GM23338 (cell line): ENCODE measurements at regions not wholly inside any gene's neighbourhood (a gene's known extent, or its start where the extent isn't known, plus 50 kb on each side); places are given as distances from the start of the nearest gene placed in this dataset.

Experiments used
- ATAC-seq: fragments of 200-7000 bp; cut with Tn5 transposase; 3 replicates; pipeline ENCODE4 v1.9.1; 2020
- DNase-seq: peaks from one replicate; pipeline ENCODE4 v3.0.0-alpha.2; 2015; ENCODE audit warnings: low spot score
- H2AFZ ChIP-seq: fragments of 200-600 bp; sonication (generic); 2 replicates; pipeline ENCODE4 v1.8.0; 2016; ENCODE audit warnings: antibody characterized with exemption, mild to moderate bottlenecking, moderate library complexity
- H3F3A ChIP-seq: fragments of 200-600 bp; sonication (generic); replicated peaks from 2 replicates; pipeline ENCODE4 v1.8.0; 2017; ENCODE audit warnings: antibody characterized with exemption, mixed run types, low read depth
- H3K27ac ChIP-seq: fragments of 200-600 bp; sonication (generic); 2 replicates; pipeline ENCODE4 v1.6.1; 2016; ENCODE audit warnings: low read depth
- H3K27me3 ChIP-seq: fragments of 200-600 bp; sonication (generic); 2 replicates; pipeline ENCODE4 v1.8.0; 2016; ENCODE audit warnings: mild to moderate bottlenecking, mixed run types, moderate library complexity; ENCODE audit not compliant: insufficient read depth
- H3K36me3 ChIP-seq: fragments of 200-600 bp; sonication (generic); 2 replicates; pipeline ENCODE4 v1.8.0; 2016; ENCODE audit warnings: mild to moderate bottlenecking; ENCODE audit not compliant: insufficient read depth
- H3K4me1 ChIP-seq: fragments of 200-600 bp; sonication (generic); 2 replicates; pipeline ENCODE4 v1.8.0; 2016; ENCODE audit warnings: mild to moderate bottlenecking, moderate library complexity; ENCODE audit not compliant: insufficient read depth
- H3K4me2 ChIP-seq: fragments of 200-600 bp; sonication (generic); 2 replicates; pipeline ENCODE4 v1.7.1; 2017; ENCODE audit warnings: mixed run types
- H3K4me3 ChIP-seq: fragments of 200-600 bp; sonication (generic); 2 replicates; pipeline ENCODE4 v1.6.1; 2016; ENCODE audit warnings: mixed run types
- H3K79me2 ChIP-seq: fragments of 200-600 bp; sonication (generic); replicated peaks from 2 replicates; pipeline ENCODE4 v1.8.0; 2017; ENCODE audit warnings: mild to moderate bottlenecking; ENCODE audit not compliant: insufficient read depth
- H3K9me2 ChIP-seq: fragments of 200-600 bp; sonication (generic); 2 replicates; pipeline ENCODE4 v1.8.0; 2017; ENCODE audit not compliant: insufficient read depth
- H4K20me1 ChIP-seq: fragments of 200-600 bp; sonication (generic); replicated peaks from 2 replicates; pipeline ENCODE4 v1.8.0; 2017; ENCODE audit warnings: mild to moderate bottlenecking; ENCODE audit not compliant: insufficient read depth
- H3K27ac Mint-ChIP-seq: 2 replicates; pipeline ENCODE4 v1.8.0; 2020; ENCODE audit warnings: inconsistent platforms, mild to moderate bottlenecking, moderate library complexity, mixed read lengths
- H3K27me3 Mint-ChIP-seq: 3 replicates; pipeline ENCODE4 v1.8.0; 2022; ENCODE audit warnings: low read depth, mild to moderate bottlenecking, moderate library complexity, mixed read lengths, inconsistent platforms; ENCODE audit not compliant: insufficient read depth, poor library complexity
- H3K36me3 Mint-ChIP-seq: 3 replicates; pipeline ENCODE4 v1.8.0; 2021; ENCODE audit warnings: low read depth, mild to moderate bottlenecking, inconsistent platforms, moderate library complexity, mixed read lengths
- H3K4me1 Mint-ChIP-seq: 3 replicates; pipeline ENCODE4 v1.8.0; 2020; ENCODE audit warnings: mild to moderate bottlenecking, inconsistent platforms, mixed read lengths
- H3K4me3 Mint-ChIP-seq: 3 replicates; pipeline ENCODE4 v1.8.0; 2021; ENCODE audit warnings: moderate library complexity, mild to moderate bottlenecking, inconsistent platforms, mixed read lengths
- H3K9me3 Mint-ChIP-seq: 3 replicates; pipeline ENCODE4 v1.8.0; 2020; ENCODE audit warnings: moderate library complexity, mild to moderate bottlenecking, inconsistent platforms, mixed read lengths
- EZH2 ChIP-seq: fragments of 200-600 bp; sonication (generic); IDR thresholded peaks from one replicate; pipeline ENCODE4 v1.8.0; 2017; ENCODE audit warnings: antibody characterized with exemption, mild to moderate bottlenecking, low read depth; ENCODE audit not compliant: unreplicated experiment
- JUNB ChIP-seq: IDR thresholded peaks from one replicate; pipeline ENCODE4 v1.6.1; 2016; ENCODE audit warnings: antibody characterized with exemption; ENCODE audit not compliant: unreplicated experiment
- NANOG ChIP-seq: IDR thresholded peaks from 2 replicates; pipeline ENCODE4 v1.6.1; 2016; ENCODE audit warnings: antibody characterized with exemption, borderline replicate concordance
- STAT1 ChIP-seq: IDR thresholded peaks from one replicate; pipeline ENCODE4 v1.6.1; 2016; ENCODE audit warnings: antibody characterized with exemption; ENCODE audit not compliant: unreplicated experiment
- ZNF331 ChIP-seq: fragments of 250-450 bp; sonication (Bioruptor Pico); IDR thresholded peaks from 2 replicates; pipeline ENCODE4 v1.5.0; 2020; ENCODE audit warnings: low read depth, mild to moderate bottlenecking, moderate library complexity
- TF ChIP-seq, protein P1 (sequence below): fragments of 250-450 bp; sonication (Bioruptor Pico); IDR thresholded peaks from 2 replicates; pipeline ENCODE4 v1.5.0; 2020; ENCODE audit warnings: mild to moderate bottlenecking, moderate library complexity
- TF ChIP-seq, protein P2 (sequence below), 2 experiments: fragments of 200-600 bp in 1 of 2; sonication (generic) in 1 of 2; conservative IDR thresholded peaks; 2 replicates each; pipeline versions ENCODE4 v1.5.1 to v1.6.1; 2016 to 2017; ENCODE audit warnings: antibody characterized with exemption in 2 of 2, low read depth in 2 of 2, mild to moderate bottlenecking in 2 of 2, moderate library complexity in 1 of 2

DNA sequence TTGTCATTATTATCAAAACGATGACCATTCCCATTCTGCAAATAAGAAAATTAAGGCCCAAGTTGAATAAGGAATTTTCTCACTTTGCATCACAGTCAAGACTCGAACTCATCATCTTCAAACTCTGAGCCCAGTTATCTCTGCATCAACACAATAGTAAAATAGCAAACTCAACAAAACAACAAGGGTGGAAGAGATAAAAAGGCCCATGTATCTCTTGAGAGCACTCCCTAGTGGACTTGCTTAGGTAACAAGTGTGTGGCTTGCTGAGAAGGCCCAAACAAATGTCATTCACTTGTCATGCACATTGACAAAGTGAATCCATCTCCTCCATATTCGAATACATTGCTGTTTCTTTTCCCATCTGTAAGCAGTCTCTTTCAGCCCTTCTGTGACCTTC is 412.0 kb upstream of the MAF start:
- no peak overlapping the region for H3K4me3 Mint-ChIP-seq
- Histone ChIP-seq H2AFZ (no peak overlapping the region), H3K27ac (no peak overlapping the region), H3K4me2 (no peak overlapping the region), H3K9me2 (peaks cover 7% of the 10 kb centered on the region; the same call in 1 of the 2 replicates), H3K27me3 (no peaks in the 10 kb centered on the region), H4K20me1 (no peaks in the 10 kb centered on the region), H3K4me1 (no peaks in the 10 kb centered on the region), H3K79me2 (no peaks in the 10 kb centered on the region), H3K4me3 (no peak overlapping the region), H3K36me3 (no peaks in the 10 kb centered on the region), H3F3A (no peaks in the 10 kb centered on the region)
- H3K36me3 Mint-ChIP-seq, result no peaks in the 10 kb centered on the region
- H3K9me3 Mint-ChIP-seq, result no peaks in the 10 kb centered on the region; the same call in 2 of the 3 replicates
- no peak overlapping the region for H3K27ac Mint-ChIP-seq
- ATAC-seq, result no peak
- DNase-seq, result peak; percentile 8
- H3K4me1 Mint-ChIP-seq, result no peaks in the 10 kb centered on the region
- no peaks in the 10 kb centered on the region for H3K27me3 Mint-ChIP-seq
- TF ChIP-seq JUNB (no peak), ZNF331 (CRISPR knock-in tag) (no peak), STAT1 (no peak), EZH2 (no peak)
- TF ChIP-seq, protein P1, sequence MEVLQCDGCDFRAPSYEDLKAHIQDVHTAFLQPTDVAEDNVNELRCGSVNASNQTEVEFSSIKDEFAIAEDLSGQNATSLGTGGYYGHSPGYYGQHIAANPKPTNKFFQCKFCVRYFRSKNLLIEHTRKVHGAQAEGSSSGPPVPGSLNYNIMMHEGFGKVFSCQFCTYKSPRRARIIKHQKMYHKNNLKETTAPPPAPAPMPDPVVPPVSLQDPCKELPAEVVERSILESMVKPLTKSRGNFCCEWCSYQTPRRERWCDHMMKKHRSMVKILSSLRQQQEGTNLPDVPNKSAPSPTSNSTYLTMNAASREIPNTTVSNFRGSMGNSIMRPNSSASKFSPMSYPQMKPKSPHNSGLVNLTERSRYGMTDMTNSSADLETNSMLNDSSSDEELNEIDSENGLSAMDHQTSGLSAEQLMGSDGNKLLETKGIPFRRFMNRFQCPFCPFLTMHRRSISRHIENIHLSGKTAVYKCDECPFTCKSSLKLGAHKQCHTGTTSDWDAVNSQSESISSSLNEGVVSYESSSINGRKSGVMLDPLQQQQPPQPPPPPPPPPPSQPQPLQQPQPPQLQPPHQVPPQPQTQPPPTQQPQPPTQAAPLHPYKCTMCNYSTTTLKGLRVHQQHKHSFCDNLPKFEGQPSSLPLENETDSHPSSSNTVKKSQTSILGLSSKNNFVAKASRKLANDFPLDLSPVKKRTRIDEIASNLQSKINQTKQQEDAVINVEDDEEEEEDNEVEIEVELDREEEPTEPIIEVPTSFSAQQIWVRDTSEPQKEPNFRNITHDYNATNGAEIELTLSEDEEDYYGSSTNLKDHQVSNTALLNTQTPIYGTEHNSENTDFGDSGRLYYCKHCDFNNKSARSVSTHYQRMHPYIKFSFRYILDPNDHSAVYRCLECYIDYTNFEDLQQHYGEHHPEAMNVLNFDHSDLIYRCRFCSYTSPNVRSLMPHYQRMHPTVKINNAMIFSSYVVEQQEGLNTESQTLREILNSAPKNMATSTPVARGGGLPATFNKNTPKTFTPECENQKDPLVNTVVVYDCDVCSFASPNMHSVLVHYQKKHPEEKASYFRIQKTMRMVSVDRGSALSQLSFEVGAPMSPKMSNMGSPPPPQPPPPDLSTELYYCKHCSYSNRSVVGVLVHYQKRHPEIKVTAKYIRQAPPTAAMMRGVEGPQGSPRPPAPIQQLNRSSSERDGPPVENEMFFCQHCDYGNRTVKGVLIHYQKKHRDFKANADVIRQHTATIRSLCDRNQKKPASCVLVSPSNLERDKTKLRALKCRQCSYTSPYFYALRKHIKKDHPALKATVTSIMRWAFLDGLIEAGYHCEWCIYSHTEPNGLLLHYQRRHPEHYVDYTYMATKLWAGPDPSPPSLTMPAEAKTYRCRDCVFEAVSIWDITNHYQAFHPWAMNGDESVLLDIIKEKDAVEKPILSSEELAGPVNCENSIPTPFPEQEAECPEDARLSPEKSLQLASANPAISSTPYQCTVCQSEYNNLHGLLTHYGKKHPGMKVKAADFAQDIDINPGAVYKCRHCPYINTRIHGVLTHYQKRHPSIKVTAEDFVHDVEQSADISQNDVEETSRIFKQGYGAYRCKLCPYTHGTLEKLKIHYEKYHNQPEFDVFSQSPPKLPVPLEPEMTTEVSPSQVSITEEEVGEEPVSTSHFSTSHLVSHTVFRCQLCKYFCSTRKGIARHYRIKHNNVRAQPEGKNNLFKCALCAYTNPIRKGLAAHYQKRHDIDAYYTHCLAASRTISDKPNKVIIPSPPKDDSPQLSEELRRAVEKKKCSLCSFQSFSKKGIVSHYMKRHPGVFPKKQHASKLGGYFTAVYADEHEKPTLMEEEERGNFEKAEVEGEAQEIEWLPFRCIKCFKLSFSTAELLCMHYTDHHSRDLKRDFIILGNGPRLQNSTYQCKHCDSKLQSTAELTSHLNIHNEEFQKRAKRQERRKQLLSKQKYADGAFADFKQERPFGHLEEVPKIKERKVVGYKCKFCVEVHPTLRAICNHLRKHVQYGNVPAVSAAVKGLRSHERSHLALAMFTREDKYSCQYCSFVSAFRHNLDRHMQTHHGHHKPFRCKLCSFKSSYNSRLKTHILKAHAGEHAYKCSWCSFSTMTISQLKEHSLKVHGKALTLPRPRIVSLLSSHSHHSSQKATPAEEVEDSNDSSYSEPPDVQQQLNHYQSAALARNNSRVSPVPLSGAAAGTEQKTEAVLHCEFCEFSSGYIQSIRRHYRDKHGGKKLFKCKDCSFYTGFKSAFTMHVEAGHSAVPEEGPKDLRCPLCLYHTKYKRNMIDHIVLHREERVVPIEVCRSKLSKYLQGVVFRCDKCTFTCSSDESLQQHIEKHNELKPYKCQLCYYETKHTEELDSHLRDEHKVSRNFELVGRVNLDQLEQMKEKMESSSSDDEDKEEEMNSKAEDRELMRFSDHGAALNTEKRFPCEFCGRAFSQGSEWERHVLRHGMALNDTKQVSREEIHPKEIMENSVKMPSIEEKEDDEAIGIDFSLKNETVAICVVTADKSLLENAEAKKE (CRISPR knock-in tag), result no peak

DNA sequence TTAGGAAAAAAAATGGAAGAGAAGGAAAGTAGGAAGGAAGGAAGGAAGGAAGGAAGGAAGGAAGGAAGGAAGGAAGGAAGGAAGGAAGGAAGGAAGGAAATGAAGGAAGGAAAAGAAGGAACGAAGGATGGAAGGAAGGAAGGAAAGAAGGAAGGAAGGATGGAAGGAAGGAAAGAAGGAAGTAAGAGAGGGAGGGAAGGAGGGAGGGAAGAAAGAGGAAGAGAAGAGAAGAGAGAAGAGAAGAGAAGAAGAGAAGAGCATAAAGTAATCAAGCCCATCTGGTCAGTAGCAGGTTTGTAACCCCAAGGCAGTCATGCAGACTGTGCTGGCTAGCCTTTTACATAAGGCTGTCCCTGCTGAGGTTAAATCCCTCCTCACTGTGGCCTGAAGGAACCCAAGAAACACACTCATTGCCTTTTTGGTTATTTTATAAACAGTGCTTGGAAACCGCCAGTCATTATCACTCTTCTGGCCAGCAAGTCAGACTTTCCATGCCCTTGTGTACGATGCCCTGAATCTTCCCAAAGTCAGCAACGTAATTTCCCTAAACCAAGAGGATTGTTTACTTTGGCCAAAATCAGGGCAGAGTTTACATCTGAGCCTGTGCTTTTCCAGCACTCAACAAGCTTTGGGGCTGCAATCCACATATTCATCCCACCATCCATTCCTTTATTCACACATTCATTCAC is 409.6 kb upstream of the MAF start:
- Histone ChIP-seq H3K36me3 (no peaks in the 10 kb centered on the region), H3K4me2 (no peak overlapping the region), H3K27ac (no peak overlapping the region), H3K4me1 (no peaks in the 10 kb centered on the region), H3F3A (no peaks in the 10 kb centered on the region), H3K79me2 (no peaks in the 10 kb centered on the region), H3K4me3 (no peak overlapping the region), H3K9me2 (0 out of 2 replicates have a peak, but pooled peaks cover 4% of the 10 kb centered on the region), H3K27me3 (no peaks in the 10 kb centered on the region), H4K20me1 (no peaks in the 10 kb centered on the region), H2AFZ (no peak overlapping the region)
- Mint-ChIP-seq H3K27ac (no peak overlapping the region), H3K4me3 (no peak overlapping the region), H3K36me3 (no peaks in the 10 kb centered on the region), H3K4me1 (no peaks in the 10 kb centered on the region), H3K9me3 (no peaks in the 10 kb centered on the region; the same call in 2 of the 3 replicates), H3K27me3 (no peaks in the 10 kb centered on the region)
- DNase-seq (no peak), ATAC-seq (no peak)
- TF ChIP-seq NANOG, result no peak
- TF ChIP-seq, protein P2, sequence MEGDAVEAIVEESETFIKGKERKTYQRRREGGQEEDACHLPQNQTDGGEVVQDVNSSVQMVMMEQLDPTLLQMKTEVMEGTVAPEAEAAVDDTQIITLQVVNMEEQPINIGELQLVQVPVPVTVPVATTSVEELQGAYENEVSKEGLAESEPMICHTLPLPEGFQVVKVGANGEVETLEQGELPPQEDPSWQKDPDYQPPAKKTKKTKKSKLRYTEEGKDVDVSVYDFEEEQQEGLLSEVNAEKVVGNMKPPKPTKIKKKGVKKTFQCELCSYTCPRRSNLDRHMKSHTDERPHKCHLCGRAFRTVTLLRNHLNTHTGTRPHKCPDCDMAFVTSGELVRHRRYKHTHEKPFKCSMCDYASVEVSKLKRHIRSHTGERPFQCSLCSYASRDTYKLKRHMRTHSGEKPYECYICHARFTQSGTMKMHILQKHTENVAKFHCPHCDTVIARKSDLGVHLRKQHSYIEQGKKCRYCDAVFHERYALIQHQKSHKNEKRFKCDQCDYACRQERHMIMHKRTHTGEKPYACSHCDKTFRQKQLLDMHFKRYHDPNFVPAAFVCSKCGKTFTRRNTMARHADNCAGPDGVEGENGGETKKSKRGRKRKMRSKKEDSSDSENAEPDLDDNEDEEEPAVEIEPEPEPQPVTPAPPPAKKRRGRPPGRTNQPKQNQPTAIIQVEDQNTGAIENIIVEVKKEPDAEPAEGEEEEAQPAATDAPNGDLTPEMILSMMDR (conservative IDR thresholded peaks at IDR 0.05; ENCODE audit: low read depth in 2 of 2), result no peak
